ENCODE measurements at regions not wholly inside any gene's neighbourhood (a gene's known extent, or its start where the extent isn't known, plus 50 kb on each side); places are given as distances from the start of the nearest gene placed in this dataset.
A peak's percentile ranks its signal among the peaks of the same experiment; 100 is the strongest.

GRCh38 chr12:127690161-127690560 lies 576.8 kb upstream of the TMEM132C start:
- TF ChIP-seq CTCF (IDR thresholded peaks at IDR 0.05; ENCODE audit: low read depth, low read length), result no peak

GRCh38 chr12:127696963-127697362 lies 570.0 kb upstream of the TMEM132C start:
- H3K4me3 ChIP-seq (replicated peaks in 1 of 2; ENCODE audit: low read depth in 2 of 2, low read length in 2 of 2), result no peak overlapping the region
- no peak for DNase-seq (ENCODE audit: low read depth in 2 of 2)
- no peak for TF ChIP-seq CTCF (IDR thresholded peaks at IDR 0.05; ENCODE audit: low read depth, low read length)

More at GRCh38 chr12:127690161-127690560, 576.8 kb upstream of the TMEM132C start:
- peak in 1 of 2 donors; percentile 9 for DNase-seq (ENCODE audit: low read depth in 2 of 2)
- H3K4me3 ChIP-seq (replicated peaks in 1 of 2; ENCODE audit: low read depth in 2 of 2, low read length in 2 of 2), result no peak overlapping the region

GRCh38 chr12:127703026-127703425 lies 563.9 kb upstream of the TMEM132C start:
- TF ChIP-seq CTCF (IDR thresholded peaks at IDR 0.05; ENCODE audit: low read depth, low read length), result no peak
- no peak overlapping the region for H3K4me3 ChIP-seq (replicated peaks in 1 of 2; ENCODE audit: low read depth in 2 of 2, low read length in 2 of 2)
- DNase-seq (ENCODE audit: low read depth in 2 of 2), result no peak

GRCh38 chr12:127711108-127711507 lies 555.9 kb upstream of the TMEM132C start:
- no peak overlapping the region for H3K4me3 ChIP-seq (replicated peaks in 1 of 2; ENCODE audit: low read depth in 2 of 2, low read length in 2 of 2)
- TF ChIP-seq CTCF (IDR thresholded peaks at IDR 0.05; ENCODE audit: low read depth, low read length), result no peak
- no peak for DNase-seq (ENCODE audit: low read depth in 2 of 2)

- no peak overlapping the region for H3K4me3 ChIP-seq (replicated peaks in 1 of 2; ENCODE audit: low read depth in 2 of 2, low read length in 2 of 2)
- TF ChIP-seq CTCF (IDR thresholded peaks at IDR 0.05; ENCODE audit: low read depth, low read length), result no peak
- no peak for DNase-seq (ENCODE audit: low read depth in 2 of 2)
These were observed 554.4 kb upstream of the TMEM132C start for GRCh38 chr12:127712561-127712960.

GRCh38 chr12:127716166-127716565 lies 550.8 kb upstream of the TMEM132C start:
- DNase-seq (ENCODE audit: low read depth in 2 of 2), result no peak
- TF ChIP-seq CTCF (IDR thresholded peaks at IDR 0.05; ENCODE audit: low read depth, low read length), result no peak
- no peak overlapping the region for H3K4me3 ChIP-seq (replicated peaks in 1 of 2; ENCODE audit: low read depth in 2 of 2, low read length in 2 of 2)

GRCh38 chr12:127717278-127717677 lies 549.7 kb upstream of the TMEM132C start:
- no peak overlapping the region for H3K4me3 ChIP-seq (replicated peaks in 1 of 2; ENCODE audit: low read depth in 2 of 2, low read length in 2 of 2)
- no peak for TF ChIP-seq CTCF (IDR thresholded peaks at IDR 0.05; ENCODE audit: low read depth, low read length)
- no peak for DNase-seq (ENCODE audit: low read depth in 2 of 2)

All from cardiac fibroblast (primary cell).